ENCODE measurements at regions not wholly inside any gene's neighbourhood (a gene's known extent, or its start where the extent isn't known, plus 50 kb on each side); places are given as distances from the start of the nearest gene placed in this dataset.
"Not testable (repeated sequence)": the region's sequence is repeated elsewhere in the genome, so short reads cannot be mapped to it uniquely, and the experiment has no call there.

DNA sequence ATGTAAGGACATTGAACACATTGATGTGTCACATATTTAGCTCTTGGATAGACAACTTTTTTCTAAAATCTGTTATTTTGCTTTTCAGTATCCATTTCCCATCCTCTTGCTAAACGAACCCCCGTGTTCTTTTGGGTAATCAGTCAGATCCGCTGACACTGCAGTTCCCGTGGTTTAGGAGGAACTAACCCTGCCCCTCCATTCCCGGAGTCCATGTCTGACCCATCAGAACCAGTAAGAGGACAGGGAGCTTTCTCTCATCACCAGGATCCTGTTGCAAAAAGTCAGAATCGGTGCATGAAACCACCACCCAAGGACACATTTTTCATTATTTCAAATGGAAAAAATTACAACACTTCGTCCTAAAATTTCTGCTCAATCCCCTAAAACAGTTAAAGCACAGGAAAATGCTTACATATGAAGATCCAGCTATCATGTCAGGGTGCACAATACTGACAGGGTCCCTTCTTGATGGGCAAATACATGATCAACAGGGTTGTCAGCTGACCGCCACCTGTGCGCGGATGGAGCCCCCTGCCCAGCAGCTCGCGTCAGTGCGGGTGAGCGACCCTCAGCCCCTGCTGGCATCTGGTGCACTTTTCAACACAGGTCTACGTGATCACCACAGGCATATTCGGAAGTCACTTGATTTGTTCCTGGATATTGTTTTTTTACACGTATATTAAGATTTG lies 276.8 kb downstream of the ADGRD1 start:
- no peak for DNase-seq

- no peak for DNase-seq
Observed at GRCh38 chr12:131231032-131231980, 277.6 kb downstream of the ADGRD1 start.

- no peak for DNase-seq
Observed at GRCh38 chr12:131232036-131232435, 278.3 kb downstream of the ADGRD1 start.

DNA sequence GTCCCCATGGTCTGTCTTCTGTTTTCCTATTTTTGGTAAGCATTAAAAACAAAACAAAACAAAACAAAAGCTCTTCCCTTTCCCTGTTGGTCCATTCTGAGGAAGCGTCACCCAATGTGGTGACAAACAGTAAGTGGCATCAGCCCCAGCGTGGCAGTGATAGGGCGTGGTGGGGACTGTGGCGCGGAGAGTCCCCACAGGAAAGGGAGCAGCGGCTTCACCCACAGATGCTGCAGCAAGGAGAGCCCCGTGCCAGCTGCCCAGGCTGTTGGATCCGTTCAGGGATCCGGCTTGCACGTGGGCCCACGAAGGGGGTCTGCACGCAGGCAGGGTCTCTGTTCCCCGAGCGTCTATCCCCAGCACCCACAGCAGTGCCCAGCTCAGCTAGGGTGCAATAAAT lies 279.2 kb downstream of the ADGRD1 start:
- not testable (repeated sequence) for DNase-seq

DNA sequence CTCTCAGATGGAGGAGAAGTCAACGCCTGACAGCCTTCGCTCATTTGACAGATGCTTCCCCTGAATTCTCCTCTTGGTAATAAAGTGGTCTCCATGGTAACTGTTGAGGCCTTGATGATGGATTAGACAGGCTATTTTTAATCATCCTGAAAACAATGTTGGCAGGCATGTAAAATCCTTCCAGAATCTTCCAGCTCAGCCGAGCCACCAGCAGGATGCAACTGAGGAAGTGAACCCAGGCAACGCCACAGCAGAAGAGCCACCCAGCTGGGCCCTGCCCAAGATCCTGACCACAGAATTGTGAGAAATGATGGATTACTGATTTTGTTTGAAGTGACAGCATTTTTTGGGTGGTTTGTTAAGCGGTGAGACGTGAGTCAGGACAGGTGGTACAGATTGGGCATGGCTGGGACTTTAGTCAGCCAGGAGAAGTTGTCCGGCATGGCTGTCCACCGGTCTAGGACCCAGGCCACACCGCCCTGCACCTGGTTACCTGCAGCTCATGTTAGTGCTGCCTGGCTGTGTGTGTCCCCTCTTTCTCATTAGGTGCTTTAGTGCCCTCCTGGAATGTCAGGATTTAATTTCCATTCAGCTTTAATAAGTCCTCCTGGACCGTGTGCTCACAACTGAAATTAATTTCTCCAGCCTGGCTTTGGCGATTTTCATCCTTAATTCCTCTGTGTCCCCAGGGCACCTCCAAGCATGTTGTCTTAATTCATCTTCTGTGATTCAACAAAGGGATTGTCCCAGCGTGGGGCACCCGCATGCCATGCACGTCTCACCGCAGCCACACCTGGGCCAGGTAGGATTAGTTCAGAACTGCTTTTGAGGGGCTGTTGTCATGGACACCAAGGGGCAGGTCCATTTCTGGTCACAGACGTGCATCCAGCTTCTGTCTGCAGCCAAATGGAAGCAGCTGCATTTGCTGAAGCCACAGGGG lies 280.4 kb downstream of the ADGRD1 start:
- not testable (repeated sequence) for DNase-seq

- not testable (repeated sequence) for DNase-seq
Observed at GRCh38 chr12:131234841-131235271, 281.1 kb downstream of the ADGRD1 start.

- no peak for DNase-seq
Observed at GRCh38 chr12:131235871-131236271, 282.2 kb downstream of the ADGRD1 start.

DNA sequence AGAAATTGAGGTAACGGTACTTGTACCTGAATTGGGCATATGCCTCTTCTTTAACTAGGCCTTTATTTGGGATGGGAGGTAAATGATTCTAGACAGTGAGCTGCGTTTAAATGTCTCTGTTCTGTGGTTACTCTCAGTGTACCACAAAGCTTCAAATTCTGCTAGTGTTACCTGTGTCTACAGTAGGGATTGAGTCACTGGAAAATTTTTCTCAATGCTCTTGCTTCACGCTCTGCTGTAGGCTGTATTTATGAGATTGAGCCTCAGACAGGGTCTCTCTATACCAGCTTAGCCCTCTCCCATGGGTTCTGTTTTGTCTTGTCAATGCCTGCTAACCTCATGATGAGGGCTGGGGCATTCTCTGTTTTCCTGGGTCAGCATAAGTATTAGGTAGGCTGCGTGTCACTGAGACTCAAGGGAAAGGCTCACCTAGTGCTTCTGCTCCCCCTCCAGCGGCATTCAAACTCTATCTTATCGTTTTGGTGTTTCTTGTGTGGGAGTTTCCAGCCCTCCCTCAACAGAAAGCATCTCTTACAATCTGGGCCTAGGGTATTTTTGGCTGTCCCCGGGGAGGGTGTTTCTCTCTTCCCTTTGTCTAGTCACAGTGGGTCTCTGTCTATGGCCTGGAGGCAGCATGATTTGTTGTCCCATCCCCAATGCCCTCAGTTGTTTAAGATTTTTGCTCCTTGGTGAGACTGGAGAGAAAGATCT lies 285.8 kb downstream of the ADGRD1 start:
- no peak for DNase-seq

GRCh38 chr12:131241517-131241916 lies 287.8 kb downstream of the ADGRD1 start:
- DNase-seq, result no peak

DNA sequence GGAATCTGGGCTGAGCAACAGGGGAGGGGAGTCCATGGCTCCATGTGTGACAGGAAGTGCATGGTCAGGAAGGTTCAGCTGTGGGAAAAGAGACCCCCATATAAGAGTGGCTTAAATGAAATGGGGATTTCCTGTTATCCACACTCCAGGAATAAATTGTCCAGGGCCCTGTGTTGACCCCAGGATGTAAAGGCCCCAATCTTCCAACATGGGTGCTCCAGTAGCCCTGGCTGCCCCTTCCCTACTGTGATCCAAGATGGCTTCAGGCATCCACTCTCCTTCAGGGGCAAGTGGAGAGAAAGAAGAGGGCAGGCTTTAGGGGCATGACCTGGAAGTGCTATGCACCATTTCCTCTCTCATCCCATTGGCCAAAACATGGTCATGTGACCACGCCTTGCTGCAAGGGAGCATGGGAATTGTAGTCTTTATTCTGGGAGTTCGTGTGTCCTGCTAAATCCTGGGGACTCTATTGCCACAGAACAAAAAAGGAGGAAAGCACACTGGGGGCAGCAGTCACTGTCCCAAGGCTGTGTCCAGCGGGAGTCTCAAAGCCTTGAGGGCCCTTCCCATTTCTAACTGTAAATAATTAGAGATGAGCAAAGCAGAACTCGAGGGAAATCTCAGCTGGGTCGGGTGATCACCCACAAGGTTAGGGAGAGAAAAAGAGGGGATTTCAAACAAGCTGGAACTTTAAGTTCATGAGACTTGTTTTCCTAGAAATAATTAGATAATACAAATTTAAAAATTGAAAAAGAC lies 289.2 kb downstream of the ADGRD1 start:
- no peak for DNase-seq

DNA sequence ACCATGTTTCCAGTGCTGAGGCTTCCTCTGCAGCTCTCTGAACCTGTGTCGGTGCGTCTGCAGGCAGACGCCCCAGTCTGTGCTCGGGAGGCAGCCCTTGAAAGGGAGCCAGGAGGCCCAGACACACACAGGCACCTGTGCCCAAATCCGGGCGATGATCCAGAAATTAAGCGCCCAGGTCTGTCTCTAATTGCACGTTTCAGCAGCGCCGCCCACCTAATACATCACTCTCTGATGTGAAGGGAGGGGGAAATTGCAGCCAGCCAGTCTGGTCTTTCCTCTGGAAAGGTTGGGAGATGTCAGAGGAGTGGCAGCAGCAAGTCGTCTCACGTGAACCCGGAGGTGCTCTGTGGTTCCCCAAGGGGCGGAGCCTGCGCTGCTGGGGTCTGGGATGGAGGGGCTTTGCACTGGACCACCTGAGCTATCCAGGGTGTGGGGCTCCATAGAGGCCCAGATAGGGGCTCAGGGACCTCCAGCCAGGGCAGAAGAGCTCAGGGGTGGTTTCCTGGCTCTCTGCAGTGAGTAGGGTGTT lies 290.5 kb downstream of the ADGRD1 start:
- not testable (repeated sequence) for DNase-seq

DNA sequence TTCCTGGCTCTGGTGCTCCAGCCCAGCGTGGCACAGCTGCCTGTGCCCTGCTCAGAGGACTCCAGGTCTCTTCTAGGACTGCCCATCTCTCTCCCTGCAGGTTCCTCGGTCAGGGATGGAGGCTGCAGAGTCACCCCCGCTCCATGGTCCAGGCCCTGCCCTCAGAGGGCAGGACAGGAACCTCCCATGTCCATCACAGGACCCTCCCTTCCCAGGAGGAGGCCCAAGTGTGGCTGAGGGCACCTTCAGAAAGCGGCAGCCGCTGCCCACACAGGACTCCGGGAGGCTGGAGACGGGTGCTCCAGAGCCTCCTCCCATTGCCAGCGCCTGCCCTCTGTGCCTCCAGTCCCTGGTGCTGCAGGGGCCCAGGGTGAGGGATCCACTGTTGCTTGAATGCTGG lies 291.5 kb downstream of the ADGRD1 start:
- DNase-seq, result not testable (repeated sequence)

DNA sequence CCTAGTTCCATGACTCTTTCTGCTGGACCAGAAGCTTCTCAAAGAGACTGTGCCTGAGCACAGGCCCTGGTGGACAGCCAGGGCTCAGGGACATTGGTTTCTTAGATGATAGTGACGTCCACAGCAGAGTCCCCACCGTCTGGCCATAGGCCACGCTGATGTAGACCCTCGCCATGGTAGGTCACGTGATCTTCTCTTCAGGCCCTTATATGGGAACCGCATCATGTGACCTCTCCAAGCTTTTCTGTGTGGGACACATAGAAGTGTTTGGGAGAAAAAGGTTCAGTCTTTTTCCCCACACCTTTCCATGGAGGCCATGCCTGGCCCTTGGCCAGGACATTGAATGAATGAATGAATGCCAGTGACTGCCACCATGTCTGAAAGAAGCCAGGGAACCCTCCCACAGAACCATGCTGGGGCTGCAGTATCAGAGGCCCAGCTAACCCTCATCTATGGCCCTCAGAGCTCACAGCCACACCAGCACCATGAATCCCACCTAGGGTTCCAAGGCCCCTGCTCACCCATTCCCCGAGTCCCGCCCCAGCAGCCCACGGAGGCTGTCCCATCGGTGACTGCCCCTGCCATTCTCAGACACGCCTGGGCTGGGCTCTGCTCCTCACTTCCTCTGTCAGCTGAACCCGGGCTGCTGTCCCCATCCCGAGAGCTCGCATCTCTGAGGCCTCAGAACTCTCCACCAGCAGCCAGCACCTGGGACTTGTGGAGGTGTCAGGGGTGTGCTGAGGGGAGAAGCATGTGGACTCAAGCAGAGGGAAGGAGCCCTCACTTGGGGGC lies 292.1 kb downstream of the ADGRD1 start:
- no peak for DNase-seq

- DNase-seq, result not testable (repeated sequence)
Observed at GRCh38 chr12:131247026-131247725, 293.5 kb downstream of the ADGRD1 start.

GRCh38 chr12:131247875-131248274 lies 294.2 kb downstream of the ADGRD1 start:
- DNase-seq, result not testable (repeated sequence)

DNA sequence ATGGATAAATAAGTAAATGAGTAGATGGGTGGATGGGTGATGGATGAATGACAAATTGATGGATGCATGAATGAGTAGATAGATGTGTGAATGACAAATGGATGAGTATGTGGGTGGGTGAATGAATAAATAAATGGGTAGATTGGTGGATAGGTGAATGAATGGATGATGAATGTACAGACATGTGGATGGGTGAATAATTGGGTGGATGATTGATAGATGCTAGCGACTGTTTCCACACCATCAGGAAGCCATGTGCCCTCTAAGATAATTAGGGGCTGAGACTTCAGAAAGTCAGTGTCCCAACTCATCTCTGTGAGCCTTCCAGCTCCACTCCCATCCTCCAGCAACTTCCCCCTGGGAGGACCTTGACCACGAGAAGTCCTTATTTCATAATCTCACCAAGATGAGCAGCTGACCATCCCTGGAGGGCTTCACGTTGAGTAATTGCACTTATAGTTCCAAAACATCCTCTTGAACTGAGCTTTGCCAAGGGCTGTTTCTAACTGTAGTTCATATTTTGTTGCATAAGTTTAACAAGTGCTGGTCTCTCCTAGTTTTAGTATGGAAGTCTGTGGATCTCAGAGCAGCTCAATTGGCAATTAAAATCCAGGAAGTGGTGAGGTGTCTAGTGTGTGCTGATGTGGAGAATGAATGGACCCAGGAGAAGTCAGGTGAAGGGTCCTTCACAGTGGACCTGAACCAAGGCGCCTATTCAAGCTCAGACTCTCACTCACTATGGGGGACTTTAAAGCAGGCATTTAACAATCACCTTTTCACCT lies 295.7 kb downstream of the ADGRD1 start:
- no peak for DNase-seq

DNA sequence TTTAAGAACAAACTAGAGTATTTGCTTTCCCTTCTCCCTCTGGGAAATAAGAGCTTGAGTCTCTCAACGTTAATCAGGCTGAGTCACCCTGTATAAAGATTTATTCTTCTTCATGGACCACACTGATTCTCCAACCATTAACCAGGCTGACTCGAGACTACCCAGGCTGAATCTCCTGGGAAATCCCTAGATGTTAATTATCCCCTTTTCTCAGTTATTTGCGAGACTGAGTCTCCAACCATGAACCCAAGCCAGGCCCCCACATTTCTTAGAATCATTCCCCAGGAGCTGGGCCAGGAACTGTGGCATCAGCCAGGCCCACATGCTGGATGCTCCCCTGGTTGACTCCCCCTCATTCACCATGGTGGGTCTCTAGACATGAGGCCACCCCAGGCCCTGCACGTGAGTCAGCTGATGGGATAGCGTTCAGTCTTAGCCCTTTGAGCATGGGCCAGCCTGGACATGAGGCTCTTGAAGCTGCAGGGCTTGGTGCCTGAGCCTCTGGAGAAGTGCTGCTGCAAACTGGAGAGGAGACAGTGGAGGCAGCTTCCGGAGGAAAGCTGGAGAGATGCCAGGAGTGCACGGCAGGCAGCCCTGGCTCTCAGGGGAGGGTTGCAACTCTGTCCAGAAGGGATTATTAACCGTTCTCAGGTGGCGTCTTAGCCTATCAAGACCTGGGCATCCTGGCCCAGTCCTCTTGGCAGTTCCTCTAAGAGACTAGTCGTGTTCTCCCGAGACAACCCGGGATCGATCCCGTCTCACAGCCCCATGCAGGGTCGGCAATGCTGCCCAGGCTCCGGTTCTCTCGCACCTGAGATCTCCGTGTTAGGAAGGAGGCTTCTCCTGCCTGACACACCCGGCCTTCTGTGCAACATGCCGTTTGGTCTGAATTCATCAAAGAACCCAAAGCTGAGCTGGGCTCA lies 296.6 kb downstream of the ADGRD1 start:
- peak; percentile 14 for DNase-seq

DNA sequence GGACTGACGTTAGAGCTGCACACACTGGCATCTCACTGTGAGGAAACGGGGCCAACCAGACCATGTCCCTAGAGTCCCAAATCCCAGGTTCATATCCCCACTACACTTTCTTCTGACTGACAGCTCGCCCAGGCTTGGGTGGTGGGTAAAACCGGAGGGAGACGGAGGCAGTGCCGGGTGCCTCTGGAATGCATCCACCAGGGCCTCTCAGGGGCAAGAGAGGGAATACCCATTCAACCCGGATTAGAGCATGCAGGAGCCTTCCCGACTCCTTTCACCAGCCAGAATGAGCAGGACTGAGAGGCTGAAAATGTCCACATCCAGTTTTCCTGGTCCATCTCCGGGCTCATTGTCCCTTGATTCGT lies 297.2 kb downstream of the ADGRD1 start:
- DNase-seq, result no peak

All from COR-L47 (cell line).